A673 (cell line): ENCODE measurements at regions not wholly inside any gene's neighbourhood (a gene's known extent, or its start where the extent isn't known, plus 50 kb on each side); places are given as distances from the start of the nearest gene placed in this dataset.

Experiments used
- BruUV-seq: library from RNA; stranded (reverse); fragments of 400-500 nt; replicated peaks from 2 replicates; lab custom pipeline; 2021; lab: Mats Ljungman, UMichigan
- CTCF ChIA-PET: fragments of 300-600 bp; sonication (Branson Sonifier 250); formaldehyde crosslinking; loops from one replicate; lab custom pipeline; 2022; ENCODE audit warnings: antibody characterized with exemption; lab: Charles Lee
- POLR2A ChIA-PET: fragments of 300-600 bp; sonication (Branson Sonifier 250); formaldehyde crosslinking; loops from one replicate; lab custom pipeline; 2022; ENCODE audit warnings: antibody characterized with exemption; ENCODE audit not compliant: low non-redundant PET; lab: Charles Lee
- DNase-seq: peaks from one replicate; pipeline ENCODE4 v3.0.0-alpha.2; 2015; ENCODE audit warnings: low spot score
- H3K27ac ChIP-seq: fragments of 200-600 bp; sonication (generic); 2 replicates; pipeline ENCODE4 v1.5.1; 2016; ENCODE audit warnings: mixed run types, low read depth, mild to moderate bottlenecking, mixed read lengths, antibody characterized with exemption, low read length; ENCODE audit not compliant: poor library complexity, severe bottlenecking
- H3K27me3 ChIP-seq: fragments of 200-600 bp; sonication (generic); replicated peaks from 2 replicates; pipeline ENCODE4 v1.6.1; 2017; ENCODE audit warnings: mixed run types, low read depth, mild to moderate bottlenecking, mixed read lengths, antibody characterized with exemption, low read length; ENCODE audit not compliant: insufficient read depth, poor library complexity
- H3K36me3 ChIP-seq: fragments of 200-600 bp; sonication (generic); 2 replicates; pipeline ENCODE4 v1.6.1; 2016; ENCODE audit warnings: mixed run types, mild to moderate bottlenecking, mixed read lengths, antibody characterized with exemption, low read length; ENCODE audit not compliant: insufficient read depth, poor library complexity, severe bottlenecking
- H3K4me1 ChIP-seq: fragments of 200-600 bp; sonication (generic); 2 replicates; pipeline ENCODE4 v1.6.1; 2017; ENCODE audit warnings: mixed run types, mild to moderate bottlenecking, mixed read lengths, antibody characterized with exemption, low read length; ENCODE audit not compliant: insufficient read depth, poor library complexity, severe bottlenecking
- H3K4me3 ChIP-seq: fragments of 200-600 bp; sonication (generic); 2 replicates; pipeline ENCODE4 v1.5.1; 2016; ENCODE audit warnings: low read depth, mixed run types, mild to moderate bottlenecking, mixed read lengths, low read length; ENCODE audit not compliant: poor library complexity, severe bottlenecking
- H3K9me3 ChIP-seq: fragments of 200-600 bp; sonication (generic); 2 replicates; pipeline ENCODE4 v1.6.1; 2016; ENCODE audit warnings: mixed run types, low read depth, mild to moderate bottlenecking, mixed read lengths, antibody characterized with exemption, low read length; ENCODE audit not compliant: poor library complexity, severe bottlenecking
- EZH2 ChIP-seq: fragments of 200-600 bp; sonication (generic); IDR thresholded peaks from 2 replicates; pipeline ENCODE4 v1.6.1; 2017; ENCODE audit warnings: borderline replicate concordance, low read depth, mild to moderate bottlenecking, mixed read lengths, antibody characterized with exemption, low read length; ENCODE audit not compliant: poor library complexity, severe bottlenecking
- intact Hi-C: fragments of 100-400 bp; cut with micrococcal nuclease; formaldehyde crosslinking; loops from one replicate; pipeline ENCODE4 v1.10.0; 2022; ENCODE audit not compliant: unreplicated experiment
- TF ChIP-seq, protein P1 (sequence below): fragments of 300-800, 200-600 bp; sonication (generic); conservative IDR thresholded peaks from 2 replicates; pipeline ENCODE4 v1.5.1; 2017; ENCODE audit warnings: low read depth, mild to moderate bottlenecking, antibody characterized with exemption, low read length, moderate library complexity, mixed read lengths

DNA sequence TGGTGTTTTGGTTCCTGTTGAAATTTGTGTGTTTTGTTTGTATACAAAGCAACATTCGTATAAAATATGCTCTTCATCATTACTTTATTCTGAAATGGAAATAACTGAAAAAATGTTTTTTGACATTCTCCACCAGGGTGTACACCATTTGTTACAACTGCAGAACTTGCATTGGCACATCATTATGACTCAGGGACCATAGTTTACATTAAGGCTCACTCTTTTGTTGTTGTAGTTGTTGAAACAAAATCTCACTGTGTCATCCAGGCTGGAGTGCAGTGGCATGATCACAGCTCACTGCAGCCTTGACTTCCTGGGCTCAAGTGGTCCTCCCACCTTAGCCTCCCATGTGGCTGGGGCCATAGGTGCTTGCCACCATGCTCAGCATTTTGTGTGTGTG is 676.6 kb downstream of the TDRD15 start:
- Histone ChIP-seq H3K4me3 (no peak overlapping the region), H3K36me3 (no peaks in the 10 kb centered on the region), H3K27me3 (peaks cover 20% of the 10 kb centered on the region), H3K9me3 (no peaks in the 10 kb centered on the region), H3K4me1 (no peaks in the 10 kb centered on the region), H3K27ac (no peak overlapping the region)
- no peak for DNase-seq
- no TSS peak for BruUV-seq
- ChIA-PET CTCF (no interaction called here), POLR2A (no interaction called here)
- intact Hi-C loops = no loop called here
- TF ChIP-seq, protein P1, sequence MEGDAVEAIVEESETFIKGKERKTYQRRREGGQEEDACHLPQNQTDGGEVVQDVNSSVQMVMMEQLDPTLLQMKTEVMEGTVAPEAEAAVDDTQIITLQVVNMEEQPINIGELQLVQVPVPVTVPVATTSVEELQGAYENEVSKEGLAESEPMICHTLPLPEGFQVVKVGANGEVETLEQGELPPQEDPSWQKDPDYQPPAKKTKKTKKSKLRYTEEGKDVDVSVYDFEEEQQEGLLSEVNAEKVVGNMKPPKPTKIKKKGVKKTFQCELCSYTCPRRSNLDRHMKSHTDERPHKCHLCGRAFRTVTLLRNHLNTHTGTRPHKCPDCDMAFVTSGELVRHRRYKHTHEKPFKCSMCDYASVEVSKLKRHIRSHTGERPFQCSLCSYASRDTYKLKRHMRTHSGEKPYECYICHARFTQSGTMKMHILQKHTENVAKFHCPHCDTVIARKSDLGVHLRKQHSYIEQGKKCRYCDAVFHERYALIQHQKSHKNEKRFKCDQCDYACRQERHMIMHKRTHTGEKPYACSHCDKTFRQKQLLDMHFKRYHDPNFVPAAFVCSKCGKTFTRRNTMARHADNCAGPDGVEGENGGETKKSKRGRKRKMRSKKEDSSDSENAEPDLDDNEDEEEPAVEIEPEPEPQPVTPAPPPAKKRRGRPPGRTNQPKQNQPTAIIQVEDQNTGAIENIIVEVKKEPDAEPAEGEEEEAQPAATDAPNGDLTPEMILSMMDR = no peak
- TF ChIP-seq EZH2 = no peak

DNA sequence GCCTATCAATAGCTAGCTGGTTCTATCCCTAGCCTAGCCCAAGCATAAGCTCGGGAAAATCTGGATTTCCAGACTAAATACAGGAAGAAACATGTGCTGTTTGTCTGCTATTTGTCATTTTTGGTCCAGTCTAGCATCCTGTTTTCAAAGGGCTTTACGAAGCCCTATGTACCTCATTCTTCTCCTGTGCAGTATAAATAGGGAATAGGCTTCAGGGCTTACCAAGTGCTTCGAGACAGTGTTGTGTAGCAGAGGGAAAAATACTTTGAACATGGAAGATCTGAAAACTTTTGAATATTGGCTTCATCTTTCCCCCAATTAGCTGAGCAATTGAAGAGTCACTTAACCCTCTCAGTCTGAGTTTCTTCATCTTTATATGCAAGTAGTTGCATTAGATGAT is 679.8 kb downstream of the TDRD15 start:
- no peaks in the 10 kb centered on the region for H3K9me3 ChIP-seq
- ChIA-PET POLR2A (no interaction called here), CTCF (no interaction called here)
- no TSS peak for BruUV-seq
- no peaks in the 10 kb centered on the region for H3K36me3 ChIP-seq
- DNase-seq = no peak
- no peak overlapping the region for H3K27ac ChIP-seq
- H3K27me3 ChIP-seq = peaks cover 15% of the 10 kb centered on the region
- intact Hi-C loops = no loop called here
- TF ChIP-seq, protein P1 = no peak
- TF ChIP-seq EZH2 = no peak
- no peak overlapping the region for H3K4me3 ChIP-seq
- no peaks in the 10 kb centered on the region for H3K4me1 ChIP-seq

DNA sequence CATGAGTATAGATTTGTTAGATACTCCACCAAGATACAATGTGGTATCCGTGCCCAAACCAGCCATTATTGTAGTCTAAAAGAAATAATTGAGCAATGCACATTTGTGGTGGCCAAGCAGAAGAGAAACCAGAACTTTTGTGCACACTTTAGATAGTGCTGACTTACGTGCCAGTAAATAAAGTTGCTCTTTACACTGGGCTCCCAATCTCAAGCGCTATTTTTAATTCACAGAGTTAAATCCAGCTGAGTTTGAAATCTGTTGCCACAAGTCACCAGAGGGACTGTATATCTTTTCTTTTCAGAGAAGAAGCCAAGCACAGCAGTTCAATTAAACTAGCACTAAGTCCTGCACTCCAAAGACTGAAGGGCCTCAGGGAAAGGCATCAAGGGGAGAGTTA is 680.4 kb downstream of the TDRD15 start:
- intact Hi-C loops = no loop called here
- Histone ChIP-seq H3K27me3 (peaks cover 9% of the 10 kb centered on the region), H3K4me1 (no peaks in the 10 kb centered on the region), H3K27ac (no peak overlapping the region), H3K36me3 (no peaks in the 10 kb centered on the region), H3K4me3 (no peak overlapping the region), H3K9me3 (no peaks in the 10 kb centered on the region)
- BruUV-seq = no TSS peak
- ChIA-PET POLR2A (no interaction called here), CTCF (interaction anchor here (0.6 kb wide), 1 partner anchor 69 kb away, joined by 5 read pairs; no protein-coding TSS in a partner anchor)
- DNase-seq = no peak
- no peak for TF ChIP-seq EZH2
- TF ChIP-seq, protein P1 = no peak
